ENCODE measurements at regions not wholly inside any gene's neighbourhood (a gene's known extent, or its start where the extent isn't known, plus 50 kb on each side); places are given as distances from the start of the nearest gene placed in this dataset.
A peak's percentile ranks its signal among the peaks of the same experiment; 100 is the strongest.
"Not testable (repeated sequence)": the region's sequence is repeated elsewhere in the genome, so short reads cannot be mapped to it uniquely, and the experiment has no call there.

DNA sequence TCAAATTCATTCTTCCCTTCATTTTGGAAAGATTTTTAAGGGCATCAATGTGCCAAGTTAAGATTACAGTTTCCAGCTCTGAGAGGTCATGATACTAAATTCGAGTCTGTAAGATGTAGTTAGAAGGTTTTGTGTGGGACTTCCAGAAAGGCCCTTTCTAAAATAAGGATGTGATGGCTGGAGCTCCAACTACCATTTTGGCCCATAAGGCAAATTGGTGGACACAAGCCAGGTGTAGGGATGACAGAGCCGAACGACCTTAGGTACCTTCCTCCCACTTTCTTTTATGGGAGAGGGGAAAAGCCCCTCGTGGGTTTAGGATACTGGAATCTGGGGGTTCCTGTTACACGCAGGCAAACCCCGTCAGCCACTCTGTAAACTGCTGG lies 54.3 kb upstream of the PTPDC1 start:
- peak overlapping the region; percentile 84 to 92 (median 86) for H3K27ac ChIP-seq

DNA sequence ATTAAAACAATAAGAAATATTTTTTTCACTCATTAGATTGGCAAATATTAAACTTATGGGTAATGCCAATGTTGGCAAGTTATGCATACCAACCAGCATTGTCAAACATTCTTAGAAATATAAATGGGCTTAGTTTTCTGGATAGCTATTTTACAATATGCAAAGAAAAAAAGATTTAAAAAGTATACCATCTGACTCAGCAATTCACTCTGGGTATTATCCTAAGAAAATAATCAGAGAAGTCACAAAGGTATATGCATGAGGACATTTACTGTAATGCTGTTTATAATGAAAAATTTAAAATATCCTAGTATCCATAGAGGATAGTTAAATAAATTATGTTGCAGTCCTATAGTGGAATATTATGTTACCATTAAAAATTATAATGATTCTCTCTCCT lies 57.4 kb upstream of the PTPDC1 start:
- TF ChIP-seq, protein P1, sequence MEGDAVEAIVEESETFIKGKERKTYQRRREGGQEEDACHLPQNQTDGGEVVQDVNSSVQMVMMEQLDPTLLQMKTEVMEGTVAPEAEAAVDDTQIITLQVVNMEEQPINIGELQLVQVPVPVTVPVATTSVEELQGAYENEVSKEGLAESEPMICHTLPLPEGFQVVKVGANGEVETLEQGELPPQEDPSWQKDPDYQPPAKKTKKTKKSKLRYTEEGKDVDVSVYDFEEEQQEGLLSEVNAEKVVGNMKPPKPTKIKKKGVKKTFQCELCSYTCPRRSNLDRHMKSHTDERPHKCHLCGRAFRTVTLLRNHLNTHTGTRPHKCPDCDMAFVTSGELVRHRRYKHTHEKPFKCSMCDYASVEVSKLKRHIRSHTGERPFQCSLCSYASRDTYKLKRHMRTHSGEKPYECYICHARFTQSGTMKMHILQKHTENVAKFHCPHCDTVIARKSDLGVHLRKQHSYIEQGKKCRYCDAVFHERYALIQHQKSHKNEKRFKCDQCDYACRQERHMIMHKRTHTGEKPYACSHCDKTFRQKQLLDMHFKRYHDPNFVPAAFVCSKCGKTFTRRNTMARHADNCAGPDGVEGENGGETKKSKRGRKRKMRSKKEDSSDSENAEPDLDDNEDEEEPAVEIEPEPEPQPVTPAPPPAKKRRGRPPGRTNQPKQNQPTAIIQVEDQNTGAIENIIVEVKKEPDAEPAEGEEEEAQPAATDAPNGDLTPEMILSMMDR (IDR thresholded peaks at IDR 0.05): no peak
- TF ChIP-seq POLR2A (IDR thresholded peaks at IDR 0.05) (no peak), EP300 (IDR thresholded peaks at IDR 0.05; ENCODE audit: low read depth) (no peak), POLR2AphosphoS5 (IDR thresholded peaks at IDR 0.05) (no peak)
- intact Hi-C loops (cut with DNase I; ENCODE audit: low total_unique reads): no loop called here

More for the DNA sequence above, 54.3 kb upstream of the PTPDC1 start:
- DNase-seq: no peak
- no peaks in the 10 kb centered on the region for H3K9me3 ChIP-seq
- intact Hi-C loops (cut with DNase I; ENCODE audit: low total_unique reads): no loop called here
- H3K4me3 ChIP-seq: peak overlapping the region; percentile 70 to 89 (median 82)
- no peaks in the 10 kb centered on the region for H3K27me3 ChIP-seq
- no peaks in the 10 kb centered on the region for H3K36me3 ChIP-seq
- peaks cover 0 to 18% (median 6%) of the 10 kb centered on the region in 4 donors for H3K4me1 ChIP-seq
- WGBS, 2 donors (ENCODE audit: low coverage in 1 of 2): 17 to 18% methylated on average over 4 to 6 of the region's 6 CpGs
- TF ChIP-seq POLR2A (IDR thresholded peaks at IDR 0.05): no peak
- no peak for TF ChIP-seq EP300 (IDR thresholded peaks at IDR 0.05; ENCODE audit: low read depth)
- TF ChIP-seq POLR2AphosphoS5 (IDR thresholded peaks at IDR 0.05): no peak
- TF ChIP-seq, protein P1 (IDR thresholded peaks at IDR 0.05): no peak
- in situ Hi-C loops (cut with MboI; ENCODE audit: low pct_ligation_motif_present in 1 of 4, low pct_unique_long_range_greater_than_20kb in 1 of 4, low sequenced_read_pairs in 3 of 4): no loop called here

DNA sequence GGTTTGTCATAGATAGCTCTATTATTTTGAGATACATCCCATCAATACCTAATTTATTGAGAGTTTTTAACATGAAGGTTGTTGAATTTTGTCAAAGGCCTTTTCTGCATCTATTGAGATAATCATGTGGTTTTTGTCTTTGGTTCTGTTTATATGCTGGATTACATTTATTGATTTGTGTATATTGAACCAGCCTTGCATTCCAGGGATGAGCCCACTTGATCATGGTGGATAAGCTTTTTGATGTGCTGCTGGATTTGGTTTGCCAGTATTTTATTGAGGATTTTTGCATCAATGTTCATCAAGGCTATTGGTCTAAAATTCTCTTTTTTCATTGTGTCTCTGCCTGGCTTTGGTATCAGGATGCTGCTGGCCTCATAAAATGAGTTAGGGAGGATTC lies 61.8 kb upstream of the PTPDC1 start:
- H3K27ac ChIP-seq; H3K27me3 ChIP-seq; H3K4me3 ChIP-seq; in situ Hi-C loops (cut with MboI; ENCODE audit: low pct_ligation_motif_present in 1 of 4, low pct_unique_long_range_greater_than_20kb in 1 of 4, low sequenced_read_pairs in 3 of 4); DNase-seq; intact Hi-C loops (cut with DNase I; ENCODE audit: low total_unique reads); H3K9me3 ChIP-seq; H3K36me3 ChIP-seq: not testable (repeated sequence)
- H3K4me1 ChIP-seq: peaks cover 0 to 15% (median under 1%) of the 10 kb centered on the region in 4 donors

More for the DNA sequence above, 57.4 kb upstream of the PTPDC1 start:
- in situ Hi-C loops (cut with MboI; ENCODE audit: low pct_ligation_motif_present in 1 of 4, low pct_unique_long_range_greater_than_20kb in 1 of 4, low sequenced_read_pairs in 3 of 4): no loop called here
- no peaks in the 10 kb centered on the region for H3K9me3 ChIP-seq
- no peaks in the 10 kb centered on the region for H3K36me3 ChIP-seq
- no peak overlapping the region for H3K4me3 ChIP-seq
- no peaks in the 10 kb centered on the region for H3K27me3 ChIP-seq
- H3K4me1 ChIP-seq: peaks cover 0 to 12% (median 5%) of the 10 kb centered on the region in 4 donors
- DNase-seq: no peak
- H3K27ac ChIP-seq: no peak overlapping the region

DNA sequence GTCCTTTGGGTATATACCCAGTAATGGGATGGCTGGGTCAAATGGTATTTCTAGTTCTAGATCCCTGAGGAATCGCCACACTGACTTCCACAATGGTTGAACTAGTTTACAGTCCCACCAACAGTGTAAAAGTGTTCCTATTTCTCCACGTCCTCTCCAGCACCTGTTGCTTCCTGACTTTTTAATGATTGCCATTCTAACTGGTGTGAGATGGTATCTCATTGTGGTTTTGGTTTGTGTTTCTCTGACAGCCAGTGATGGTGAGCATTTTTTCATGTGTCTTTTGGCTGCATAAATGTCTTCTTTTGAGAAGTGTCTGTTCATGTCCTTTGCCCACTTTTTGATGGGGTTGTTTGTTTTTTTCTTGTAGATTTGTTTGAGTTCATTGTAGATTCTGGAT lies 63.4 kb upstream of the PTPDC1 start:
- WGBS, 2 donors (ENCODE audit: low coverage in 1 of 2): 100% methylated on average over 1 of the region's 2 CpGs; no CpG with 5 or more reads in 1 of the 2 donors
- DNase-seq; H3K4me3 ChIP-seq; H3K27ac ChIP-seq; H3K9me3 ChIP-seq; in situ Hi-C loops (cut with MboI; ENCODE audit: low pct_ligation_motif_present in 1 of 4, low pct_unique_long_range_greater_than_20kb in 1 of 4, low sequenced_read_pairs in 3 of 4); intact Hi-C loops (cut with DNase I; ENCODE audit: low total_unique reads); H3K27me3 ChIP-seq; H3K36me3 ChIP-seq: not testable (repeated sequence)
- H3K4me1 ChIP-seq: peaks cover 0 to 21% (median 2%) of the 10 kb centered on the region in 4 donors

DNA sequence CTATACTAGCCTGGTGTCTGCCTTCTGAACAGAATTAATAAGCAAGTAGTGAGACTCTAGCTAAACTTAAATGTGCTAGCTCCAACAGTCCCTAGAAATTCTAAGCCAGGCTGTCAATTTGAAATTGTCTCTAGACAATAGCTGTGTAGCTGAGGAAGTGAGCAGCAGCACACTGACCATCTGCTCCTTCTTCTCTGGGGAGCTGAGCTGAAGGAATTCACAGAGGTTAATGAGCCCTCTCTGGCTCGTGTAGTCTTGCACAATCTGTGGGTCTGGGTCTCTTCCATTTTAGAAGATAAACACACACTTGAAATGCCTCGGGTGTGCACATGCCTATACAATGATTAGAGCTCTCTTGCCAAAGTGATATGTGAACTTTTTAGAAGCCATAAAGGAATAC lies 63.5 kb upstream of the BARX1 start:
- TF ChIP-seq EP300 (IDR thresholded peaks at IDR 0.05; ENCODE audit: low read depth) (no peak), POLR2A (IDR thresholded peaks at IDR 0.05) (no peak), POLR2AphosphoS5 (IDR thresholded peaks at IDR 0.05) (no peak)
- TF ChIP-seq, protein P1 (IDR thresholded peaks at IDR 0.05): no peak
- H3K9me3 ChIP-seq: no peaks in the 10 kb centered on the region
- peaks cover 0 to 21% (median 2%) of the 10 kb centered on the region in 4 donors for H3K4me1 ChIP-seq
- intact Hi-C loops (cut with DNase I; ENCODE audit: low total_unique reads): no loop called here
- no peaks in the 10 kb centered on the region for H3K36me3 ChIP-seq
- DNase-seq: no peak
- 30% methylated on average over 2 of the region's 2 CpGs; no CpG with 5 or more reads in 1 of the 2 donors for WGBS, 2 donors (ENCODE audit: low coverage in 1 of 2)
- H3K4me3 ChIP-seq: no peak overlapping the region
- peak overlapping the region in 1 of 4 donors; percentile 17 for H3K27ac ChIP-seq
- in situ Hi-C loops (cut with MboI; ENCODE audit: low pct_ligation_motif_present in 1 of 4, low pct_unique_long_range_greater_than_20kb in 1 of 4, low sequenced_read_pairs in 3 of 4): no loop called here
- H3K27me3 ChIP-seq: no peaks in the 10 kb centered on the region
